Heart right ventricle (tissue), 16 donors: ENCODE measurements at regions not wholly inside any gene's neighbourhood (a gene's known extent, or its start where the extent isn't known, plus 50 kb on each side); places are given as distances from the start of the nearest gene placed in this dataset.

Experiments used
- ATAC-seq, 8 donors: fragments of 200-7000 bp; cut with Tn5 transposase; one replicate each; pipeline ENCODE4 v1.9.1; 2020; ENCODE audit warnings: mild to moderate bottlenecking in 8 of 8, moderate library complexity in 8 of 8, moderate number of reproducible peaks in 1 of 8
- DNase-seq, 2 donors: peaks; one replicate each; pipeline ENCODE4 v3.0.0-alpha.2; 2020
- H3K27ac ChIP-seq, 10 donors: fragments of 200-600 bp; sonication (generic) in 2 of 10; one replicate each; pipeline versions ENCODE4 v1.5.0 to v1.8.0; 2020 to 2022; ENCODE audit warnings: mild to moderate bottlenecking in 3 of 10
- H3K27me3 ChIP-seq, 7 donors: fragments of 200-600 bp; one replicate each; pipeline ENCODE4 v1.8.0; 2021 to 2022; ENCODE audit warnings: mild to moderate bottlenecking in 2 of 7
- H3K36me3 ChIP-seq, 9 donors: fragments of 200-600 bp; sonication (generic) in 1 of 9; one replicate each; pipeline versions ENCODE4 v1.5.0 to v1.8.0; 2020 to 2022; ENCODE audit warnings: mild to moderate bottlenecking in 2 of 9
- H3K4me1 ChIP-seq, 9 donors: fragments of 200-600 bp; sonication (generic) in 1 of 9; one replicate each; pipeline versions ENCODE4 v1.5.0 to v1.8.0; 2020 to 2022; ENCODE audit warnings: mild to moderate bottlenecking in 4 of 9
- H3K4me3 ChIP-seq, 10 donors: fragments of 200-600 bp; sonication (generic) in 2 of 10; one replicate each; pipeline versions ENCODE4 v1.5.0 to v1.8.0; 2020 to 2022; ENCODE audit warnings: mild to moderate bottlenecking in 7 of 10, moderate library complexity in 2 of 10
- H3K9me3 ChIP-seq, 11 donors: fragments of 200-600 bp in 10 of 11; sonication (generic) in 2 of 11; one replicate each; pipeline versions ENCODE4 v1.5.0 to v1.8.0; 2013 to 2022; ENCODE audit warnings: mild to moderate bottlenecking in 2 of 11, control low read depth in 1 of 11, moderate library complexity in 1 of 11
- CTCF ChIP-seq, 9 donors: fragments of 200-600 bp; sonication (generic) in 2 of 9; IDR thresholded peaks; one replicate each; pipeline versions ENCODE4 v1.5.0 to v1.8.0; 2021 to 2022; ENCODE audit warnings: antibody characterized with exemption in 9 of 9, mild to moderate bottlenecking in 5 of 9, moderate library complexity in 1 of 9
- WGBS, 2 donors: extraction: QIAGEN DNeasy Blood & Tissue Kit; methylation state at CpG; one replicate each; pipeline ENCODE4 v1.1.7; 2013; ENCODE audit warnings: inconsistent platforms in 1 of 2; 5-methylcytosine and 5-hydroxymethylcytosine counted together
- intact Hi-C, 10 donors: fragments of 100-400 bp; cut with DNase I; formaldehyde crosslinking; loops; one replicate each; pipeline versions ENCODE4 v1.11.1 to v1.14.2; 2022
- donor health status: Arrhythmogenic right ventricular cardiomyopathy.
- donor health status: ischemic (EF 13 %, LVEDD 7.1; RV severe dilation, severe dysfunction).
- donor health status: healthy with polysubstance abuse.
- donor health status: DM: no; HTN: yes; CAD: no.
- donor health status: DM: no; HTN: no; CAD: no.
- donor health status: ischemic (EF 25% LVEDD 6.9; RV normal size, moderate dysfunction).
- donor health status: ischemic (EF 25% LVEDD 5.7; RV mildly dilated, moderate dysfunction).
- donor health status: healthy.
- donor health status: DM: yes; HTN: yes; CAD: no.
- donor health status: Ischemic cardiomyopathy.
- donor health status: ischemic (EF 35%, LVEDD 5.7; RV mildly dilated, moderate dysfunction).
- donor health status: nonischemic (EF 11% LVEDD 7.7; RV severe dilation, severe dysfunction).
- donor health status: DM: yes; HTN: yes; CAD: no.
- donor health status: PGD.
- donor health status: ischemic (EF 29% LVEDD 5.4; RV normal size, mild dysfunction).
- donor health status: nonischemic (EF 23%, LVEDD 6.1; RV moderate dilation, normal function).

GRCh38 chr4:14726877-14727361 is 275.4 kb upstream of the CPEB2 start:
- WGBS, 2 donors = 84 to 86% methylated on average over 4 of the region's 4 CpGs
- TF ChIP-seq CTCF (IDR thresholded peaks at IDR 0.05) = no peak
- H3K27me3 ChIP-seq = no peaks in the 10 kb centered on the region

GRCh38 chr4:14729282-14730000 is 272.8 kb upstream of the CPEB2 start:
- Histone ChIP-seq H3K36me3 (no peaks in the 10 kb centered on the region), H3K27ac (no peak overlapping the region), H3K27me3 (no peaks in the 10 kb centered on the region), H3K4me3 (no peak overlapping the region), H3K9me3 (no peaks in the 10 kb centered on the region), H3K4me1 (no peaks in the 10 kb centered on the region)
- DNase-seq (no peak), ATAC-seq (no peak)
- TF ChIP-seq CTCF (IDR thresholded peaks at IDR 0.05) = no peak
- intact Hi-C loops = no loop called here

More at GRCh38 chr4:14726877-14727361, 275.4 kb upstream of the CPEB2 start:
- Histone ChIP-seq H3K4me1 (no peaks in the 10 kb centered on the region), H3K9me3 (peaks cover 0 to 8% (median 0%) of the 10 kb centered on the region in 11 donors), H3K27ac (no peak overlapping the region), H3K36me3 (no peaks in the 10 kb centered on the region), H3K4me3 (no peak overlapping the region)
- DNase-seq (no peak), ATAC-seq (no peak)
- intact Hi-C loops = no loop called here

- Histone ChIP-seq H3K27me3 (no peaks in the 10 kb centered on the region), H3K36me3 (no peaks in the 10 kb centered on the region), H3K4me1 (no peaks in the 10 kb centered on the region), H3K4me3 (no peak overlapping the region), H3K9me3 (no peaks in the 10 kb centered on the region), H3K27ac (no peak overlapping the region)
- TF ChIP-seq CTCF (IDR thresholded peaks at IDR 0.05) = no peak
- ATAC-seq (no peak), DNase-seq (no peak)
- intact Hi-C loops = loop anchor here in 2 of 10 donors (10.0 kb wide), 2 partner anchors 263 to 423 kb away; partner anchors contain the start of gene CPEB2 (in 1 of the 2)
- WGBS, 2 donors = 79 to 82% methylated on average over 1 of the region's 1 CpG
These were observed 260.2 kb upstream of the CPEB2 start for GRCh38 chr4:14742054-14742453.

- TF ChIP-seq CTCF (IDR thresholded peaks at IDR 0.05) = no peak
These were observed 259.1 kb upstream of the CPEB2 start for GRCh38 chr4:14743172-14743571.

More at GRCh38 chr4:14743172-14743571, 259.1 kb upstream of the CPEB2 start:
- no peak for ATAC-seq
- 83 to 87% methylated on average over 5 of the region's 5 CpGs for WGBS, 2 donors
- no peak overlapping the region for H3K4me3 ChIP-seq
- DNase-seq = no peak
- no peak overlapping the region for H3K27ac ChIP-seq
- intact Hi-C loops = loop anchor here in 2 of 10 donors (10.0 kb wide), 2 partner anchors 262 to 422 kb away; partner anchors contain the start of gene CPEB2 (in 1 of the 2)
- H3K27me3 ChIP-seq = no peaks in the 10 kb centered on the region
- no peaks in the 10 kb centered on the region for H3K36me3 ChIP-seq
- peaks cover 0 to 5% (median 0%) of the 10 kb centered on the region in 9 donors for H3K4me1 ChIP-seq
- no peaks in the 10 kb centered on the region for H3K9me3 ChIP-seq
